Ovary (tissue), 7 donors: ENCODE measurements at regions not wholly inside any gene's neighbourhood (a gene's known extent, or its start where the extent isn't known, plus 50 kb on each side); places are given as distances from the start of the nearest gene placed in this dataset.

ENCODE experiments used
- DNase-seq, 5 donors: peaks; one replicate each; pipeline ENCODE4 v3.0.0-alpha.2; 2019 to 2020
- H3K27ac ChIP-seq, 2 donors: fragments of 200-600 bp; one replicate each; pipeline versions ENCODE4 v1.5.1 to v1.8.0; 2019 to 2022
- H3K27me3 ChIP-seq: fragments of 200-600 bp; one replicate; pipeline ENCODE4 v1.8.0; 2022
- H3K36me3 ChIP-seq: fragments of 200-600 bp; sonication (generic); one replicate; pipeline ENCODE4 v1.5.1; 2019
- H3K4me1 ChIP-seq: one replicate; pipeline ENCODE4 v1.8.1; 2013; ENCODE audit warnings: mild to moderate bottlenecking, moderate library complexity; ENCODE audit not compliant: insufficient read depth
- H3K4me3 ChIP-seq: fragments of 200-600 bp; sonication (generic); one replicate; pipeline ENCODE4 v1.5.1; 2017
- H3K9me3 ChIP-seq, 2 donors: fragments of 200-600 bp in 1 of 2; sonication (generic) in 1 of 2; one replicate each; pipeline versions ENCODE4 v1.5.1 to v1.8.1; 2013 to 2019; ENCODE audit warnings: mild to moderate bottlenecking in 1 of 2, moderate library complexity in 1 of 2
- CTCF ChIP-seq, 3 donors: fragments of 450-650 bp in 2 of 3; fragments of 200-600 bp in 1 of 3; IDR thresholded peaks; one replicate each; pipeline versions ENCODE4 v1.5.1 to v1.8.0; 2016 to 2022; ENCODE audit warnings: antibody characterized with exemption in 3 of 3, mild to moderate bottlenecking in 1 of 3
- EP300 ChIP-seq: sonication (generic); formaldehyde crosslinking; IDR thresholded peaks from one replicate; pipeline ENCODE4 v1.6.1; 2017; ENCODE audit warnings: antibody characterized with exemption
- POLR2A ChIP-seq: fragments of 450-650 bp; IDR thresholded peaks from one replicate; pipeline ENCODE4 v1.6.1; 2017; ENCODE audit warnings: antibody characterized with exemption, mild to moderate bottlenecking, moderate library complexity
- WGBS, 3 donors: extraction: QIAGEN DNeasy Blood & Tissue Kit in 1 of 3; methylation state at CpG; one replicate each; pipeline versions ENCODE4 v1.1.5 to v1.1.7; 2013 to 2017; 5-methylcytosine and 5-hydroxymethylcytosine counted together
- intact Hi-C, 4 donors: fragments of 100-400 bp; cut with DNase I; formaldehyde crosslinking; loops; one replicate each; pipeline versions ENCODE4 v1.11.0 to v1.15.1; 2022 to 2023
- donor health status: DM: no; HTN: no; CAD: no; lungs with moderate emphysema.
- donor health status: DM: no; HTN: no; CAD: no.
- donor health status: Bipolar disorder and iron deficiency.
- donor health status: DM: no; HTN: no; CAD: no.
- donor health status: DM: yes; HTN: yes; CAD: no.

GRCh38 chr18:6546229-6546628, 131.5 kb upstream of the L3MBTL4 start:
- intact Hi-C loops: loop anchor here in 2 of 4 donors (5.0 kb wide), 2 partner anchors 181 to 331 kb away; partner anchors contain the start of gene ARHGAP28 (in 1 of the 2)
- Histone ChIP-seq H3K36me3 (no peaks in the 10 kb centered on the region), H3K4me1 (peaks cover 5% of the 10 kb centered on the region), H3K27me3 (no peaks in the 10 kb centered on the region), H3K9me3 (no peaks in the 10 kb centered on the region), H3K27ac (no peak overlapping the region), H3K4me3 (no peak overlapping the region)
- TF ChIP-seq CTCF (IDR thresholded peaks at IDR 0.05): no peak
- no peak for TF ChIP-seq EP300
- no peak for TF ChIP-seq POLR2A
- no peak for DNase-seq
- WGBS, 3 donors: 68 to 82% (median 77%) methylated on average over 4 of the region's 4 CpGs

DNA sequence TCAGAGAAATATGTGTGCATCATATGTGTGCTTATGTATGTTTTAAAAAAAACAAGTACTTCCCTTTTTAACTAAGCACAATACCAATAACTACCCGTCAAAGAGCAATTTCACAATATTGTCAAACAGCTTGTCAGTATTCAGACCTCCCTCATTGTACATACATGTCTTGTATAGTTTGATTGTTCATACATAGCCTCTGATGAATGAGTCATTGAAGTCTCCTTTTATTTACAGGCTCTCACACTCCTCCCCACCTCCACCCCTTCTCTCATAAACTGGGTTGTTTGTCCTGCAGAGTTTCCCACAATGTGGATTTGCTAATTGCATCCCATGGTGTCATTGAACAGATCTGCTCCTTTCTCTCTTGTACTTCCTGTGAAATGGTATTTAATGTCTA, 132.8 kb upstream of the L3MBTL4 start:
- DNase-seq: no peak
- H3K9me3 ChIP-seq: no peaks in the 10 kb centered on the region
- no peaks in the 10 kb centered on the region for H3K27me3 ChIP-seq
- H3K4me3 ChIP-seq: no peak overlapping the region
- H3K27ac ChIP-seq: no peak overlapping the region
- intact Hi-C loops: loop anchor here in 2 of 4 donors (5.0 kb wide), 2 partner anchors 180 to 330 kb away; partner anchors contain the start of gene ARHGAP28 (in 1 of the 2)
- TF ChIP-seq CTCF (IDR thresholded peaks at IDR 0.05) (no peak), POLR2A (no peak), EP300 (no peak)
- 96 to 98% (median 97%) methylated on average over 1 of the region's 1 CpG for WGBS, 3 donors
- peaks cover 5% of the 10 kb centered on the region for H3K4me1 ChIP-seq
- H3K36me3 ChIP-seq: no peaks in the 10 kb centered on the region

DNA sequence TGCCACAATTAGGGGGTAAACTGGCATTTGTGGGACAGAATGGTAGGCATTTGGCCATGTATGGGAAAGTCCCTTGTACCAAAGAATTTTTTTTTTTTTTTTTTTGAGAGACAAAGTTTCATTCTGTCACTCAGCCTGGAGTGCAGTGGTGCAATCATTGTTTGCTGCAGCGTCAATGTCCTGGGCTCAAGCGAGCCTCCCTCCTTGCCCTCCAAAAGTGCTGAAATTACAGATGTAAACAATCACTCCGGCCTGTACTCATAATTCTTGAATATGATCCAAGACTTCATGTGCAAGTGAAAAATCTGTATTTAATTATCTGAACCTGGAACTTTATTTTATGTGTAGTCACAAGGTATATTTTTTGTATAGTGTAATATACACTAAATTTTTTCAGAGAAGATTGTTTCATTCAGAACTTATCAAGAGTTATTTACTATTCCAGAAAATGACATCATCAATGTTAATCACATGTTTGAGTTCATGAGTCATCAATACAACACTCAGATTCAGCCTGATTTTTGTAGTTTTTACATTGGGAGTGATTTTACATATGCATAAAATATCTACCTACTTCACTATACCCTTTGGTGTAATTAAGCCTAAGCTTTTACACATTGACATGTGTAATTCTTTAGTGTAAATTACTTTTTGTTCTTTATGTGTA, 138.7 kb upstream of the L3MBTL4 start:
- Histone ChIP-seq H3K4me1 (peaks cover 2% of the 10 kb centered on the region), H3K9me3 (no peaks in the 10 kb centered on the region), H3K27me3 (no peaks in the 10 kb centered on the region), H3K4me3 (no peak overlapping the region), H3K27ac (no peak overlapping the region), H3K36me3 (no peaks in the 10 kb centered on the region)
- no peak for DNase-seq
- TF ChIP-seq CTCF (IDR thresholded peaks at IDR 0.05): no peak
- TF ChIP-seq POLR2A: no peak
- TF ChIP-seq EP300: no peak
- intact Hi-C loops: loop anchor here in 1 of 4 donors (5.0 kb wide), 1 partner anchor 329 kb away; no protein-coding TSS in a partner anchor
- WGBS, 3 donors: 63 to 69% (median 64%) methylated on average over 3 of the region's 3 CpGs

DNA sequence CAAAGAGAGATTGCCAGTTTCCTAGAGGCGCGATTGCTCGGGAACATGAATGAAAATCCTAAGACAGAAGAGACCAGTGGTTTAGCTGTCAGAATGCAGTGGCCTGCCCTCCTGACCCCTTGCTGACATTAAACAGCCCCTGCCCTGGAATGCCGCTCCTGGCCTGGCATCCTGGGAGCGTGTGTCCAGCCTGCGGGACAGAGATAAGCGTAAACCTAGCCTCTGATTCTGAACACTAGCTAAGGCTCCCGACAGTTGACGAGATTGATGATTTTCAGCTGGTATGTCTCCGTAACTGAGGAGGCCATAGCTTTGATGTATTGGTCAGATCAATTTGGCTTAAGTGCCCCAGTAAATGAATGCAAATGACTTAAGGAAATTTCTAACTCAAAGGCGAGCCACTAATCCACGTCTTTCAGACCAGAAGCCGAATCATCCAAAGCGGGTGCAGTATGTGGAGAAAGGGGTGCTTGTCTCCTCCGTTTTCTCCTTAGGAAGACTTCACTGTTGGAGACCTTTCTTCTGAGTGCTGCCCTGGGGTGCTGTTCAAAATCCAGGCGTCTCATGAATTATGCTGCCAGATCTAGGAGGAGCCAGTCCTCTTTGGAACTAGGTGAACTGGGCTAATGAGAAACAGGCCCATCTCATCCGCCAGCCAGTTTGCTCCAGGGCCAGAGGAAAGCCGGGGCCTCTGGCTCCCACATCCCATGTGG, 142.5 kb upstream of the L3MBTL4 start:
- peaks cover 4% of the 10 kb centered on the region for H3K4me1 ChIP-seq
- DNase-seq: no peak
- H3K9me3 ChIP-seq: no peaks in the 10 kb centered on the region
- no peak overlapping the region for H3K27ac ChIP-seq
- WGBS, 3 donors: 84 to 94% (median 93%) methylated on average over 18 of the region's 18 CpGs
- H3K4me3 ChIP-seq: no peak overlapping the region
- no peak for TF ChIP-seq CTCF (IDR thresholded peaks at IDR 0.05)
- no peak for TF ChIP-seq EP300
- no peak for TF ChIP-seq POLR2A
- no peaks in the 10 kb centered on the region for H3K27me3 ChIP-seq
- no peaks in the 10 kb centered on the region for H3K36me3 ChIP-seq
- intact Hi-C loops: no loop called here
